Medulla oblongata (tissue), 1 donor: ENCODE measurements at regions not wholly inside any gene's neighbourhood (a gene's known extent, or its start where the extent isn't known, plus 50 kb on each side); places are given as distances from the start of the nearest gene placed in this dataset.

Source experiments
- DNase-seq: peaks from one replicate; pipeline ENCODE4 v3.0.0-alpha.2; 2015; ENCODE audit errors: extremely low spot score

DNA sequence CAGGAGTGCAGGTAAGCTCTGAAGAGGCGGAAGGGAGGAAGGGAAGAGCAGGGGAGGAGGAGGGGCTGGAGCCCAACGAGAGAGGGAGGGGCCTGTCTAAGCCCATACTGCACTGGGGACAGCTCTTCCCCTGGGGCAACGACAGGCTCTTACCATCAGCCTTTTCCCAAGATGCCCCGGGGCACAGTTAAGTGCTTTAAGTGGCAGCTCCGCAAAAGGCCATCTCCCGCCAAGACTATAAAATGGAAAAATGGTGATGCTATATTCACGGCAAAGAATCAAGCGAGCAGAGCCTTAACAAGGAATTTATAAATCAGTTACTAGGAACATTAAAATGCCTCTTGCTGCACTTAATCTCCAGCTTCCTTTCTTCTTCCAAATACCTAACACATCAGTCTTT is 110.2 kb upstream of the NLRP1 start:
- no peak for DNase-seq

DNA sequence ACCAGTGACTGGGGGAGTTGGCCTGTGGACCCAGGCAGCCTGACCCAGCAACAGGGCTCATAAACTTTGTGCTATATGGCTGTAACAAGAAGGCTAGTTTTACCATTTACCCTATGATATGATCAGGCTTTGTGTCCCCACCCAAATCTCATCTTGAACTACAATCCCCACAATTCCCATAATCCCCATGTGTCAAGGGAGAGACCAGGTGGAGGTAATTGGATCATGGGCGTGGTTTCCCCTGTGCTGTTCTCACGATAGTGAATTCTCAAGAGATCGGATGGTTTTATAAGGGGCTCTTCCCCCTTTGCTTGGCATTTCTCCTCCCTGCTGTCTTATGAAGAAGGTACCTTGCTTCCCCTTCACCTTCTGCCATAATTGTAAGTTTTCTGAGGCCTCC is 111.2 kb upstream of the NLRP1 start:
- DNase-seq = no peak

DNA sequence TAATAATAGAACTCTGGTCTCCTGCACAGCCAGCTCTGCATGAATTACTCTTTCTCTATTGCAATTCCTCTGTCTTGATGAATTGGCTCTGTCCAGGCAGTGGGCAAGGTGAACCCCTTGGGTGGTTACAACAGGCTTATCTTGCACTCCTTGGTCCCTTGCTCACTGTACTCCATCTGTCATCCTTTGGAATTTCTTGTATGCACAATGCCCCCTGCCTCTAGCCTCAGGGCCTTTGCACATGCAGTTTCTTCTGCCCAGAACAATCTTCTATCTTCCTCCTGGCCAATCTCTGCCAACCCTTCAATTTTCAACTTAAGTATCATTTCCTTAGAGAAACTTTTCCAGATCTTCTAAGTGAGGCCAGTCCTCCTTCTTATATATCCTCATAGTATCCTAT is 114.7 kb upstream of the NLRP1 start:
- no peak for DNase-seq

DNA sequence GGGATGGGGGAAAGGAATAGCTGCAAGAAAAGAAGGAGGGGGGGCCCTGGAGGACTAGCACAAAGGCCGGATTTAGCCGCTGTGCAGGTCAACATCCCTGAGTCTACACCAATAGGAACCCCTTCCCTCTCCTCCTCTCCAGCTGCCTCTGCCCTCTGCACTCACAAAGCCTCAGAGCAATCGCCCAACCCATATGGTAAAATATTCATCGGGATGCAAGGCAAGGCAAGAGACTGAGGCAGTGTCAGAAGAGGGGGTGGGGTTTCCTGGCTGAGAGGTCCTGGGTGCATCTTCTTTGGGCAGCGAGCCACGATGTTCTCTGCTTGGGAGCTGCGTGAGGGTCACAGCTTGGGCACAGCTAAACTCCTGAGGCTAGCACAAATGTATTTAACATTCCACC is 115.5 kb upstream of the NLRP1 start:
- no peak for DNase-seq

DNA sequence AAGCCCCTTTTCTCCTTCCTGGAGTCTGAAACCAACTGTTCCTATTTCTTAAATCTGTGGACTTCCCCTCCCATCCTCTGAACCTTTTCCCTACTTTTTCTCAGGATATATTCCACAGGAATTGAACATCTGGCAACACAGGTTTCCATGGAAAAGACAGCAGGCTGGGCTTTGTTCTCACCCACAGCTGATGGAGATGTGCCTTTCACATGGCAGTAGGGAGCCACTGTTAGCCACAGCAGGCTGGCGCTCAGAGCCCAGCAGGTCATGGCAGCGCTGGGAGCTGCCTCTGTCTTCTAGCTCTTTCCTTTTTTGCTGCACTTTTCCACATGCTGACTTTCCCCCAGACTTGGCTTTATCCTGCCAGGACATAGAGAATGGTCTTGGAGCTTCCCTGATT is 116.4 kb upstream of the NLRP1 start:
- DNase-seq = no peak

DNA sequence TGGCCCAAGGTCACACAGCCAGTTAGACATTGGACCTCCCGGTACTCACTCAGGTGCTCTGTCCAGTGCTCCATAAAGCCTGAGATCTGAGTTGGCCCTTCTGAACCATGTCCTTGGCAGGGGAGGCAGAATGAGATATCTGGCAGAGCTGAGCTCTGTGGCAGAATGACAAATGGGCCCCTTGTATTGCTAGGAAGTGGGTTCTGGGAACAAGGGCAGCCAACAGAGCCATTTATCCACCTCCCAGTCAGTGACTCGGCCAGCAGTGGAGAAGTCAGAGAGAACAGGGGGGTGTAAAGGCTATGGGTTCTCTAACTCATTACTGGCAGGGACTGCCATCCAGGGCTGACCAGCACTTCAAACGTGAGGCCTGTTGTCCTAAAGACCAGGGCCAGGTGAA is 117.1 kb upstream of the NLRP1 start:
- peak; percentile 6 for DNase-seq

DNA sequence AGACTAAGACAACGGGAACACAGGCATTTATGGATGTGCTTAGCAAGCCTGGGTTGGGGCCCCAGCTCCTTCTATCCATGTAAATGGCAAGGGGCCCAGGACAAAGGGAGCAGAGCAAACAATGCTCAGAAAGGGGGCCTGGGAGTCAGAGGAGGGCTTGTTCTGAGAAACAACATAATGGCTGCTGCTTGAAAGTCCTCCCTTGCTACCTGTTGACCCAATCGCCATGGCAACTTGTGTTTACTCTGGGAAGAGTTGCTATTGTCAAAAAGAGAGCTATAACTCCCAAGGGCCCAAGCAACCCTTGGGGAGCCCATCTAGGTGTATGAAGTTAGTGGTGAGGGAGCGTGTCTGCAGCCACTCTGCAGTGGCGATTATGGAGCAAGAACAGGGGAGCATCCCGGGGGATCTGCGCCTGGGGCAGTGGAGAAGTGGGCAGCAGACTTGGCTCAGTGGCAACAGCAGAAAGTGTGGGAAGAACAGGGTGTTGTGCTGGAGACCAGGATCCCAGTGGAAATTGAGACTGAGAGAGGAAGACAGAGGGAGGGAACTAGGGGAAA is 118.7 kb upstream of the NLRP1 start:
- DNase-seq = no peak

DNA sequence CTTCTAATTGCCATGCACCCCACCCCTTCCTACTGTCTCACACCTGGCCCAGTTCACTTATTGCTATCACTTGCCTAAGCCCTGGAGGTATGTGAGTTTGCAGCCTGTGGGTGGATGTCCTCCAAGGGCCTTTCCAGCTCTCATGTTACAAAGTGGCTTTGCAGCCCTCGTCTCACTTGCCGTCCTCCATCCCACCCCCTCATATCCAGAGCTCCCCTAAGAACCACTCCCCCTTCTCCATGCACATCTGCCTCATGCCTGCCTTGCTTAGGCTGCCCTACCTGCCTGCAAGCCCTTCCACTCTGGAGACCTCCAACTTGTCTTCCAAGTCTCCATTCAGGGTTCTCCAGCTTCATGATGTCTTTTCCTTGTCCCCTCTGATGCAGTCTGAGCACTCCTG is 119.4 kb upstream of the NLRP1 start:
- no peak for DNase-seq

DNA sequence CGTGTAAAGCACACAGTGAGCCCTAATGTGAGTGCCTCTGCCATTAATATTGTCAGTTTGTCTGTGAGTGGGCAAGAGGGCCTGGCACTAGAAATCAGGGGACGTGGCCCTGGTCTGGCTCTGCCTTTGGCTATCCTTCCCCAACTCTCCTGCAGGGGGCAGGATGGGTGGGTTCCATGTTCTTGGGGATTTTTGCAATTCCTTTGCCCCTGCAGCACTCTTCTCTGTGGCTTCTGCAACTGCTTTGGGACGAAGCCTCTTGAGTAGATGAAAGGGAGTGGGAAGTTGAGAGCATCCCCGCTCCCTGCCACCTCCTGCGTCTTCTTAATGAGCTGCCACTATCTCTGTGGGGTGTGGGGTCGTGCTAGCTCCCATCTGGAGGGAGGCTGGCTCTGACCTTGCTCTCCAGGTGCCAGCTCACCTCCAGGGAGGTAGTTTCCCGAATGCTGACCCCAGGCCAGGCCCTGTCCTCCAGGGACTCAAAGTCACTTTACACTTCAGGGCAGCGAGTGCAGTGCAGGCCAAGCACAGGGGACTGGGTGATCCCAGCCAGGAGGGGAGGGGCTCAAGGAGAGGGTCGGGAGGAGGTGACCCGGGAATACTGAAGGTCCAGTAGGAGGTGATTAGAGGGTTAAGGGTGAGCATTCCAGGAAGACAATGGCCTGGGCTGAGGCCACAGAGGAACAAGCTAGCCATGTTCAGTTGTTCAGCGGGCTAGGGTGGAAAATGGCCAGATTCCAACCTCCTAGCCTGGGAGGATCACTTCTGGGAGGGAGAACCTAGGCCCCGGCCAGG is 121.0 kb upstream of the NLRP1 start:
- no peak for DNase-seq

DNA sequence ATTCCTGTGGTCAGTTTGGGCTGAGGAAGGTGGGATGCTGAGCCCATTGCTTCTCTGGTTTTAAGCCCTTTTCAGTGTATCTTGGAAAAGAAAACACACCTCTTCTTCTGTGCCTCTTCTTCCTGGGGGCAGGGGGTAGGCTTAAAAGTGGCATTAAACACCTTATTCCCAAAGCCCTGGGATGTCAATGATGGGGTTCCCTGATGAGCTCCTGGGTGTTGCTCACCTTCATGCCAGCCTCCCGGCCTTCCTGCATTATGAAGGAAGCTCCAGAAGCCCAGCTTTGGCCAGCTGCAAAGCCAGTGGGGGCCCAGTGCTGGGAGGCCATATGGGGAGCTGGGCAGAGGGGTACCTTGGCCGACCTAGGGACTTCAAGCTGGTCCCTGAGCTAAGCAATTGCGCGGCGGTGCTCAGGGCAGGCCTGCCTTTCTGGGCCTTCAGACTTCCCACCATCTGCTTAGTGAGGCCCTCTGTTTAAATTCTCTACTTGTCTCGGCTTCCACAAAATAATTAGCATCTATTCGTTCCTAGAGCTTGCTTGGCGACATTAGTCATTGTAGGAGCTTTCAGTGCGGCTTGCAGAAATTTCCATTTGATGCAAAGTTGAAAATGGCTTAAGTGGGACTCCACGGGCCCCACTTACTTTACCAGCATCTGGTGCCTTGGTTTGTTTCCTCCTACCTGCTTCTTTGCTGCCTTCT is 121.7 kb upstream of the NLRP1 start:
- DNase-seq = no peak

DNA sequence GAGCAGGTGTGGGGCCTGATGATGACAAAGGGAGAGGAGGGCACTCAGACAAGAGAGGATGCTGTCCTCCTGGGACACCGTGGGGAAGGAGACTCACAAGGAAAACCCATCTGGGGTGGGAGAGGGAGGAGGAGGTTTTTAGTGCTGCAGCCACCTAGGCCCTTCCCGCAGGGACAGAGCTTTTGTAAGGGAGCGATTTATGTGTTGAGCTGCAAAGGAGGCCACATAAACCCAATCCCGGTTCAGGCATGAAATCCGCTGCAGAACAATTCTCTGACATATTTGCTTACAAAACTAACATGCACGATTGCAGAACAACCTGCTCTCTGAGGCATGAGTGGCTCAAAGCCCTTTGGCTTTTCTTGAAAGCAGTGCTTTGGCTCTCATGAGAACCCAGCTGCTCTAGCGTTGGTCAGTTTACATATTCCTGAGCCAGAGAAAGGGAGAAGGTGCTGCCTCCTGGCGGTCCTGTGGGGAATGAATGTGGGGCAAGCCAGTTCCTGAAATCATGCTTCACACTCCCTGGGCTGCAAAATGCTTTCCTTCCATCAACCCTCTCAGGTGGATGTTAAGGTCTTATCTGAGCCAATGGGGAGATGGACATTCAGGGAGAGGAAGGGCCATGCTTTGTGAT is 122.4 kb upstream of the NLRP1 start:
- DNase-seq = peak; percentile 92

DNA sequence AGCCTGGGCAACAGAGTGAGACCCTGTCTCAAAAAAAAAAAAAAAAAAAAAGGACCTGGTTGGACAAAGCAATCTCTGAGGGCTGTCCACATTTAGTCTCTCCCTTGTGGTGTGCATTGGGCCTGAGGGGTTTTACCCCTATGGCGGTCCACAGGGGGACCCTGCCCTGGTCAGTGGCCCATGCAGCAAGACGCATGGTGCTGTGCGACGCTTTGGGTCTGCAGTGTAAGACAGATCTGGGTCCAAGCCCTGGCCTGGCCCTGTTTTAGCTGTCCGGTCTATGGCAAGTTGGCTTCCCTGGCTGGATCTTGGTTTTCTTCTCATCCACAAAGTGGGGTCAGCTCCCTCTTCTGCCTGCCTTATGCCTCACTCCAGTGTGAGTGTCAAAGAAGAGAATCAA is 123.2 kb upstream of the NLRP1 start:
- no peak for DNase-seq

DNA sequence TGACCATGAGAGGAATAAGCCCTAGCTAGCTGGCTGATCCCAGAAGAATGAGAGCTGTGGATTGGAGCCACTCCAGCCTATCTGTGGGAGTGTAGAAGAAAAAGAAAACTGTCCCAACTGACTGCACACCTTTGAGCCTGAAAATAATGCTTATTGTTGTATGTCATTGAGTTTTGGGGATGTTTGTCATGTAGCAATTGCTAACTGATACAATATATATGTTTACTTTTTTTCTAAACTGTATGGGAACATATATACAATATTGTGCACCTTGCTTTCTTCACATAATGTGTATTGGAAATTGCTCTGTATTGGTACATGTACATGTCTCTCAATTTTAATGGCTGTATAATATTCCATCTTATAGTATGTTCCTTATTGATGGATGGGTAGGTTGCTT is 124.0 kb upstream of the NLRP1 start:
- no peak for DNase-seq

DNA sequence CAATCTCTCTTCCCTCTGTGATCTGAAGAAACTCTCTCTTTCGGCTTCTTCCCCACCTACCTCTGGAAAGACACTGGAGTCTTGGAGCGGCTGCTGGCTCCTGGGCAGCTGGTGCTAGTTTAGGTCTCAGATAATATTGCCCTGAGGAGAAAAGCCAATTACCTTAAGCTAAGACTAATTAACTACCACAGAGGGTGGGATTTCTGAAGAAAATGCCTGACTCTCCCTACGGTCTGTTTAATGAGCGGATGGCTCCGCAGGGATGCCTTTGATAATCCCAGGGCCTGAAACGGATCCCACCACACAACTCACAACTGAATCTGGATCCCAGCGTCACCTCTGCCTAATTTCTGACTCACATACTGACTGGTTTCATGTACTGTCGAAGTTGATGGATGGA is 127.0 kb upstream of the NLRP1 start:
- no peak for DNase-seq

DNA sequence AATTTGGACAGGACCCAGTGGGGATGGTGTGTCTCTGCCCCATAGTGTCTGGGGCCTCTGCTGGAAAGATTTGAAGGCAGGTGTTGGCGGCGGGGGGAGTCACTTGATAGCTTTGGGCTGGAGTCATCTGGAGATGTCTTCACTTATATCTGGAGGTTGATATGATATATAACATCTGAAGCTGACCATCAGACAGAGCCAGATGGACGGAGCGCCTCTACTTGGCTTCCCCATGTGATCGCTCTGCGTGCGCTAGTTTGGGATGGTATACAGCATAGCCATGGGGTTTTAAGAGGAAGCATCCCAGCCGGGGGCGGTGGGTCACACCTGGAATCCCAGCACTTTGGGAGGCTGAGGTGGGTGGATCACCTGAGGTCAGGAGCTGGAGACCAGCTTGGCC is 130.7 kb upstream of the NLRP1 start:
- no peak for DNase-seq

DNA sequence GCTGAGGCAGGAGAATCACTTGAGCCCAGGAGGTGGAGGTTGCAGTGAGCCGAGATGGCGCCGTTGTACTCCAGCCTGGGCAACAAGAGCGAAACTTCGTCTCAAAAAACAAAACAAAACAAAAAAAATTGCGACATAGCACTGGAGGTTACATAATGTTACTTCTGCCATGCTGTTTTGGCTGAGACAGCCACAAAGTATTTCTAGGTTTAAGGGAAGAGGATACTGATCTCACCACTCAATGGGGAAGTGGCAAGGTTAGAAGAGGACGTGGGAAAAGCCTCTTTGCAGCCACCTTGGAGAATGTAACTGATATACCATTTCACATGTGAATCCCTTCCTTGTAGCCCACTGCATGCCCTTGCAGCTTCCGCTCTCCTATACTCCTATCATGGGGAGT is 131.2 kb upstream of the NLRP1 start:
- peak; percentile 55 for DNase-seq

DNA sequence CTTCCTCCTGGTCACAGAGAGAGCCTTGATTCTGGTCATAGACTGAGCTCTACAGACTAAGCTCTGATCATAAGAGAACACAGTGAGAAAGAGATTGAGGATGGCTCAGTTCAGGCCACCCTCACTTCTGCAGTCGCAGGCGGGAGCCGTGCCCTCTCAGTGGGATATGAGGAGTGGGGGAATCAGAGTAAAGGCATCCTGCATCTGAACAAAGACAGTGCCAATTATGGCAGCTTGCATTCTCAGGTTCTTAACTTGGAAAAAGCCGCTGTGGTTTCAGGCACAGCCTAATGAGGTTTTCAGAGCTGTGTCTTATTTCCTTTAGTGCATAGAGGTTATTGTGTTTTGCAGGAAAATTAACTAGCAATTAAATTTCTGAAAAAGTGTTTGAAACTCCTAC is 134.4 kb upstream of the NLRP1 start:
- DNase-seq = no peak

DNA sequence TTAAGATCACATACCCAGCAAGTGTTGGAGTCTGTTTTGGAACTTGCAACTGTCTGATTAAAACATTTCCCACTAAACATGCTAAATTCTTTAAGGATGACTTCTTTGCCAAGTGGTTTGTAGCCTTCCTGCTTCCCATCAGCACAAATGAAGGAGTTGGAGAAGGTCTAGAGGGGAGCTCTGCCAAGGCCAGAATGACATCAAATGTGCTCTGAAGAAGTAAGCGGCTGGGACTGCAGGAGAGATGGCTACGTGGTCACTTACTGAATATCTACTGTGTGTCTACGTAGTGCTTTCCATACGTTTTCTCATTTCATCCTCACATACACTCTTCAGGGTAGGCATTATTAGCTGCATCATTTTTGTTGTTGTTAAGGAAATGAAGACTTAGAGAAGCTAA is 135.7 kb upstream of the NLRP1 start:
- DNase-seq = no peak

DNA sequence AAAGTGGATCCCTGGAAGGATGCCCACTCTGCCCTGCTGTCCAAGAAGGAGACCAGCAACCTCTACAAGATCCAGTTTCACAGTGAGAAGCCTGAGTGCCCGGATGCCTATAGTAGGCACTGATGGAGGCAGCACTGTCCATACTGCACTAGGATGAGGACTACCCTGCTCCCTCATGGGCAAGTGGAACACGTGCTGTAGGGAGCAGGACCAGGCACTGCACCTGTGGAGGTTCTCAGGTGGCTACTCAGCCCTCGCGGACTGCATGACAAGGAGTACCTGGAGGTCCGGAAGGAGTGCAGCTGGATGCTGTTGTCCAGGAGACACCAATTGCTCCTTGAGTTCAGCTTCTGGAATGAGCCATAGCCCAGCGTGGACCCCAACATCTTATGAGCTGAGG is 146.1 kb upstream of the NLRP1 start:
- DNase-seq = no peak

DNA sequence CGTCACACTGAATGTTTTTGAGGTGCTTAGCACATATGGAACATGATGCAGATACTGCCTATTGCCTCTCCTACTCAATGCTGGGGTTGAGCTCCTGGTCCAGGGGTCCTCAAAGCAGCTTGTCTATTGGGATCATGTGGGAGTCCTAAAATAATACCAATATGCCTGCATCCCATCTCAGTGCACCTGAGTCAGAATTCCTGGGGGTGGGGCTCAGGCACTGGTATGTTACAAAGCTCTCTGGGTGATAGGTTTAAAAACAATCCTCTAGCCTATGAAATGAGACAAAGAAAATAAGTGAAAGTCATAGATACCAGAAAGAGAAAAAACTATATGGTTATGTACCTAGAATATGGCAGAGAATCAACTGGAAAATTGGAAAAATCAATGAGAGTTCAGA is 156.6 kb upstream of the NLRP1 start:
- no peak for DNase-seq

DNA sequence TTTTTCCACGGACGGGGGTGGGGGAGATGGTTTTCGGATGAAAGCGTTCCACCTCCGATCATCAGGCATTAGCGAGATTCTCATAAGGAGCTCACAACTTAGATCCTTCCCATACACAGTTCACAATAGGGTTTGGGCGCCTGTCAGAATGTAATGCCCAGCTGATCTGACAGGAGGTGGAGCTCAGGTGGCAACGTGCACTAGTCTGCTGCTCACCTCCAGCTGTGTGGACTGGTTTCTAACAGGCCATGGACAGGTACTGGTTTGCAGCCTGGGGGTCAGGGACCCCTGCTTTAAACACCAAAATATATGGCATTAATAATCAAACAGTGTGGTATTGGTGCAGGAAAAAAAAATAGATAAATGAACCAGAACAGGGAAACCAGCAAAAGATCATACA is 157.5 kb upstream of the NLRP1 start:
- no peak for DNase-seq

DNA sequence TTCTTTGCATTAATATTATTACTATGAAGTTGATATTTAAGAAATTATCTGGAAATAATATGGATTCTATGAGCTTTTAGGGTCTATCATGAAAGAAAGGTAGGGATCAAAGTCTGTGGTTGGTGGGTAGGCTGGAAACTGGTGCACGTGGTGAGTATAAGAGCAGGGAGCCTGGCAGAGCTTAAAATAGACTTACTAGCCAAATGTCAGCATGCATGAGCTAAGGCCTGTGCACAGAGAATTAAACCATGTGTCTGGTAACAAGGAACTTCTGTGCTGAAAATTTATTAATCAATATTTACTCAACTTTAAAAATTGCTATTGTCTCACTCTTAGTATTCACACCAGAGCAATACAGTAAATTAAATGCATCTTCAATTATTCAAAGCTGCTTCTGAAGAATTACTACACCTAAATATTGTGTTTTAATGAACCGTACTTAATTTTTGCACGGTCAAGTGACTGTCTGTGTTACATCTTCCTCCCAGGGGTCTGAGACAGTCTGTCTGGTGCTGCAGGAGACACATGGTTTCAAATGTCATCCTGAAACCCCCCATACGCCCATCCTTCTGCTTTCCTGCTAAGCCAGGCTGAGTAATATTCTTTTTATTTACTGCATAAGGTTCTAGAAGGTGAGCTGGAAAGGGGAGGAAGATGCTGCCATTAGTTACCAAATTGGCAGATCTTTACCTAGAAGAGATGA is 161.0 kb upstream of the NLRP1 start:
- no peak for DNase-seq
